SK-N-SH treated with all-trans-retinoic acid at 6 μM for 48 hours (cell line): ENCODE measurements at regions not wholly inside any gene's neighbourhood (a gene's known extent, or its start where the extent isn't known, plus 50 kb on each side); places are given as distances from the start of the nearest gene placed in this dataset.

Experiments used
- ATAC-seq: fragments of 200-7000 bp; cut with Tn5 transposase; 3 replicates; pipeline ENCODE4 v1.9.1; 2020; ENCODE audit warnings: mild to moderate bottlenecking, moderate library complexity
- ARNTL ChIP-seq: fragments of 450-650 bp; formaldehyde crosslinking; IDR thresholded peaks from 2 replicates; pipeline ENCODE4 v1.5.0; 2020; ENCODE audit warnings: low read depth, mild to moderate bottlenecking, moderate library complexity, borderline replicate concordance
- BACH2 ChIP-seq: fragments of 250-450 bp; sonication (Bioruptor Pico); IDR thresholded peaks from 2 replicates; pipeline ENCODE4 v1.9.0; 2021; ENCODE audit warnings: mild to moderate bottlenecking, borderline replicate concordance
- CSDC2 ChIP-seq: fragments of 250-450 bp; sonication (Bioruptor Pico); IDR thresholded peaks from 2 replicates; pipeline ENCODE4 v1.5.0; 2020; ENCODE audit warnings: mild to moderate bottlenecking, moderate library complexity
- CSRNP3 ChIP-seq: fragments of 250-450 bp; sonication (Bioruptor Pico); IDR thresholded peaks from 2 replicates; pipeline ENCODE4 v1.5.1; 2021; ENCODE audit warnings: mild to moderate bottlenecking, moderate library complexity
- ESRRG ChIP-seq: fragments of 250-450 bp; sonication (Bioruptor Pico); IDR thresholded peaks from 2 replicates; pipeline ENCODE4 v1.6.1; 2021; ENCODE audit warnings: mild to moderate bottlenecking
- GLIS3 ChIP-seq: fragments of 250-450 bp; sonication (Bioruptor Pico); IDR thresholded peaks from 2 replicates; pipeline ENCODE4 v1.5.0; 2020; ENCODE audit warnings: mild to moderate bottlenecking, moderate library complexity
- ISL1 ChIP-seq: fragments of 250-450 bp; sonication (Bioruptor Pico); IDR thresholded peaks from 2 replicates; pipeline ENCODE4 v2.1.2; 2022; ENCODE audit warnings: mild to moderate bottlenecking, moderate library complexity
- OSR1 ChIP-seq: fragments of 250-450 bp; sonication (Bioruptor Pico); IDR thresholded peaks from 2 replicates; pipeline ENCODE4 v1.8.0; 2022; ENCODE audit warnings: moderate library complexity, mild to moderate bottlenecking, inconsistent platforms
- PPARA ChIP-seq: fragments of 250-450 bp; sonication (Bioruptor Pico); IDR thresholded peaks from 2 replicates; pipeline ENCODE4 v1.5.0; 2020; ENCODE audit warnings: mild to moderate bottlenecking, borderline replicate concordance
- SNAI2 ChIP-seq: fragments of 250-450 bp; sonication (Bioruptor Pico); IDR thresholded peaks from 2 replicates; pipeline ENCODE4 v1.5.0; 2020; ENCODE audit warnings: mild to moderate bottlenecking, moderate library complexity
- TCF4 ChIP-seq: fragments of 250-450 bp; sonication (Bioruptor Pico); IDR thresholded peaks from 2 replicates; pipeline ENCODE4 v1.8.0; 2021; ENCODE audit warnings: mild to moderate bottlenecking, moderate library complexity, borderline replicate concordance
- TOX ChIP-seq: fragments of 250-450 bp; sonication (Bioruptor Pico); IDR thresholded peaks from 2 replicates; pipeline ENCODE4 v1.8.0; 2021; ENCODE audit warnings: mild to moderate bottlenecking, moderate library complexity, borderline replicate concordance
- TSHZ2 ChIP-seq: fragments of 250-450 bp; sonication (Bioruptor Pico); IDR thresholded peaks from 2 replicates; pipeline ENCODE4 v1.5.0; 2020; ENCODE audit warnings: mild to moderate bottlenecking, moderate library complexity
- ZC3H10 ChIP-seq: fragments of 250-450 bp; sonication (Bioruptor Pico); IDR thresholded peaks from 2 replicates; pipeline ENCODE4 v1.5.1; 2021; ENCODE audit warnings: mild to moderate bottlenecking, moderate library complexity
- ZFP3 ChIP-seq: fragments of 250-450 bp; sonication (Bioruptor Pico); IDR thresholded peaks from 2 replicates; pipeline ENCODE4 v1.5.0; 2020; ENCODE audit warnings: mild to moderate bottlenecking, moderate library complexity
- ZFP30 ChIP-seq: fragments of 450-650 bp; formaldehyde crosslinking; IDR thresholded peaks from 2 replicates; pipeline ENCODE4 v1.5.0; 2022; ENCODE audit warnings: mild to moderate bottlenecking, moderate library complexity
- ZNF565 ChIP-seq: fragments of 450-650 bp; formaldehyde crosslinking; conservative IDR thresholded peaks from 2 replicates; pipeline ENCODE4 v1.5.0; 2020; ENCODE audit warnings: low read depth, mild to moderate bottlenecking, moderate library complexity
- ZNF70 ChIP-seq: fragments of 450-650 bp; formaldehyde crosslinking; IDR thresholded peaks from 2 replicates; pipeline ENCODE4 v1.5.0; 2020; ENCODE audit warnings: mild to moderate bottlenecking, moderate library complexity
- ZNF8 ChIP-seq: fragments of 450-650 bp; formaldehyde crosslinking; IDR thresholded peaks from 2 replicates; pipeline ENCODE4 v1.5.0; 2020; ENCODE audit warnings: mild to moderate bottlenecking, moderate library complexity
- TF ChIP-seq, protein P1 (sequence below): fragments of 250-450 bp; sonication (Bioruptor Pico); IDR thresholded peaks from 2 replicates; pipeline ENCODE4 v1.8.0; 2021; ENCODE audit warnings: low read depth, mild to moderate bottlenecking, moderate library complexity, borderline replicate concordance
- TF ChIP-seq, protein P2 (sequence below): fragments of 250-450 bp; sonication (Bioruptor Pico); IDR thresholded peaks from 2 replicates; pipeline ENCODE4 v1.8.0; 2020; ENCODE audit warnings: mild to moderate bottlenecking, moderate library complexity, borderline replicate concordance

DNA sequence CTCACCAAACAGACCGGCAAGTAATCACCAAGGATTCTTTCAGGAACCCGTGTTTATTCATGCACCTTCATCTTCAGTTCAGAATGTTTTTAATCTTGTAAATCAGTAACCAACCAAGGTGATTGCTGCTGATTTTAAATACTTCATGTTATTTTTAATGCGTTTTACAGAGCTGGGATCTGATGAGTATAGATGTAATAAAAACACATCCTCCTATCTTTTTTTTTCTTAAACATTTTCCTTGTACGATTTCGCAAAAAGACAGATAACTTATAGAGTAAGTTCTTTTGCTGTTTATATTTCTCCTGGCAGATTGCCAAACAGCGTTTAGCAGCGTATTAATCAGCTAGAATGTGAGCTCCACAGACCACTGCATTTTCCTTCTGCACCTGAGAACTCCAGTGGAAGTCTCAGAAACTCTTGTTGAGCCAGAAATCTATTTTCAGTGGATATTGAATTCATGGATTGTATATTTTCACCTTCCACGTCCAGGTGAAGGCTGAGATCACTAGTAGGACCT is 397.8 kb upstream of the NRP1 start:
- ATAC-seq, result no peak
- TF ChIP-seq ISL1 (CRISPR knock-in tag) (no peak), GLIS3 (CRISPR knock-in tag) (no peak), OSR1 (no peak), ZFP3 (CRISPR knock-in tag) (no peak), ARNTL (no peak)
- TF ChIP-seq, protein P1, sequence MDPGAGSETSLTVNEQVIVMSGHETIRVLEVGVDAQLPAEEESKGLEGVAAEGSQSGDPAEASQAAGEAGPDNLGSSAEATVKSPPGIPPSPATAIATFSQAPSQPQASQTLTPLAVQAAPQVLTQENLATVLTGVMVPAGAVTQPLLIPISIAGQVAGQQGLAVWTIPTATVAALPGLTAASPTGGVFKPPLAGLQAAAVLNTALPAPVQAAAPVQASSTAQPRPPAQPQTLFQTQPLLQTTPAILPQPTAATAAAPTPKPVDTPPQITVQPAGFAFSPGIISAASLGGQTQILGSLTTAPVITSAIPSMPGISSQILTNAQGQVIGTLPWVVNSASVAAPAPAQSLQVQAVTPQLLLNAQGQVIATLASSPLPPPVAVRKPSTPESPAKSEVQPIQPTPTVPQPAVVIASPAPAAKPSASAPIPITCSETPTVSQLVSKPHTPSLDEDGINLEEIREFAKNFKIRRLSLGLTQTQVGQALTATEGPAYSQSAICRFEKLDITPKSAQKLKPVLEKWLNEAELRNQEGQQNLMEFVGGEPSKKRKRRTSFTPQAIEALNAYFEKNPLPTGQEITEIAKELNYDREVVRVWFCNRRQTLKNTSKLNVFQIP (CRISPR knock-in tag), result no peak
- TF ChIP-seq, protein P2, sequence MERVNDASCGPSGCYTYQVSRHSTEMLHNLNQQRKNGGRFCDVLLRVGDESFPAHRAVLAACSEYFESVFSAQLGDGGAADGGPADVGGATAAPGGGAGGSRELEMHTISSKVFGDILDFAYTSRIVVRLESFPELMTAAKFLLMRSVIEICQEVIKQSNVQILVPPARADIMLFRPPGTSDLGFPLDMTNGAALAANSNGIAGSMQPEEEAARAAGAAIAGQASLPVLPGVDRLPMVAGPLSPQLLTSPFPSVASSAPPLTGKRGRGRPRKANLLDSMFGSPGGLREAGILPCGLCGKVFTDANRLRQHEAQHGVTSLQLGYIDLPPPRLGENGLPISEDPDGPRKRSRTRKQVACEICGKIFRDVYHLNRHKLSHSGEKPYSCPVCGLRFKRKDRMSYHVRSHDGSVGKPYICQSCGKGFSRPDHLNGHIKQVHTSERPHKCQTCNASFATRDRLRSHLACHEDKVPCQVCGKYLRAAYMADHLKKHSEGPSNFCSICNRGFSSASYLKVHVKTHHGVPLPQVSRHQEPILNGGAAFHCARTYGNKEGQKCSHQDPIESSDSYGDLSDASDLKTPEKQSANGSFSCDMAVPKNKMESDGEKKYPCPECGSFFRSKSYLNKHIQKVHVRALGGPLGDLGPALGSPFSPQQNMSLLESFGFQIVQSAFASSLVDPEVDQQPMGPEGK, result no peak

DNA sequence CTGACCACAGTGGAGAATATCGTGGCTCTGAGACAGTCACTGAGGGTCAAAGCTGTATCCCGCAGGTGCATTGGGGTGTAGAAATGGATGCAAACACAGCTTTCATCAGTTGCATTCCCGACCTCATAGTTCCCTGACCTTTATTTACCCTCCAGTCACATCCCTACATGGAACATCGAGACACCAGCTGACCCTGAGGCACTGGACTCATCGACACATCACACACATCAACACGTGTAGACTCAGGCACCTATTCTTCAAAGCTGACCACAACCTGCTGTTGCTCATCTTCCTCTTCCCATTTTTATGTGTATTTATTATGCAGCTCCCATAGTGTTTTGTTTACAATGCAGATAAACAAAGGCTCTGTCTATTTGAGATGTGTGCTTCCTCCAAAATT is 396.9 kb upstream of the NRP1 start:
- no peak for ATAC-seq
- TF ChIP-seq ZNF565 (CRISPR knock-in tag) (no peak), CSDC2 (CRISPR knock-in tag) (no peak), ZFP30 (CRISPR knock-in tag) (no peak), GLIS3 (CRISPR knock-in tag) (no peak), SNAI2 (no peak), ZNF70 (CRISPR knock-in tag) (no peak)
- TF ChIP-seq, protein P1 (CRISPR knock-in tag), result no peak
- TF ChIP-seq, all 23 proteins: peak for 0

DNA sequence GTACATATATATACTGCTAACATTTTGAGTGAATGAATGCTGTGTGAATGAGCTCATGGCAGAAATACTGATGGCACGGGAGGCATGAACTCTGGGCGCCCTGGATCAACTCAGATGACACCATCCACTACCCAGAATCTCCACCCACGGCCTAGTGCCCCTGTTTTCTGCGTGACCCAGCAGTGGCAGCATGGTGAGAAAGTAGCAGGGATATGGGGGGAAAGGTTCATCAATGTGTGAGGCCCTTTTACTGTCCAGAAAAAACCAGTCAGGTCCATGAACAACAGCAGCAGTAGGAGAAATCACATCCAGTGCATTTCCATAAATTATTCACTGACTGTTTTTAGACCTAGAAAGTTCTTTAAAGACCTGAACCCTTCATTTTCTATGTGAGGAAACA is 391.0 kb upstream of the NRP1 start:
- TF ChIP-seq BACH2 (CRISPR knock-in tag) (no peak), ZC3H10 (CRISPR knock-in tag) (no peak), PPARA (no peak), OSR1 (no peak), TSHZ2 (no peak), GLIS3 (CRISPR knock-in tag) (no peak), ARNTL (no peak), ZNF8 (CRISPR knock-in tag) (no peak), SNAI2 (no peak), TCF4 (CRISPR knock-in tag) (no peak), CSRNP3 (CRISPR knock-in tag) (no peak), ZNF565 (CRISPR knock-in tag) (no peak), ZFP30 (CRISPR knock-in tag) (no peak), ESRRG (CRISPR knock-in tag) (no peak), TOX (CRISPR knock-in tag) (no peak), ISL1 (CRISPR knock-in tag) (no peak)
- ATAC-seq, result no peak
